ENCODE measurements at regions not wholly inside any gene's neighbourhood (a gene's known extent, or its start where the extent isn't known, plus 50 kb on each side); places are given as distances from the start of the nearest gene placed in this dataset.
"Not testable (repeated sequence)": the region's sequence is repeated elsewhere in the genome, so short reads cannot be mapped to it uniquely, and the experiment has no call there.

DNA sequence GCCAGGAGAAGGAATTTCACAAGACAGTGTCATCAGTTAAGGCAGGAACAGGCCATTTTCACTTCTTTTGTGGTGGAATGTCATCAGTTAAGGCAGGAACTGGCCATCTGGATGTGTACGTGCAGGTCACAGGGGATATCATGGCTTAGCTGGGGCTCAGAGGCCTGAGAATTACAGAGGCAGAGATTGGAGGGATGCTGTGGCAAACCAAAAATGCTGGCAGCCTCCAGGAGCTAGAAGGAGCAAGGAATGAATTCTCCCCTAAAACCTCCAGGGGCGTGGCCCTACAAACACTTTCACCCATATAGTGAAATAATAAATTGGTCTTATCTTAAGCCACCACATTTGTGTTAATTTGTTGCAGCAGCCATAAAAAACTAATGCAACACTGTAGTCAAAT lies 557.0 kb downstream of the ZNF385D start:
- not testable (repeated sequence) for TF ChIP-seq ZNF396 (CRISPR knock-in tag; IDR thresholded peaks at IDR 0.05; ENCODE audit: borderline replicate concordance); CTCF (IDR thresholded peaks at IDR 0.05); NFYB (CRISPR knock-in tag; conservative IDR thresholded peaks at IDR 0.05; ENCODE audit: low read depth); ZNF138 (CRISPR knock-in tag; conservative IDR thresholded peaks at IDR 0.05); ESRRA (CRISPR knock-in tag; IDR thresholded peaks at IDR 0.05; ENCODE audit: borderline replicate concordance)
- TF ChIP-seq, protein P1, sequence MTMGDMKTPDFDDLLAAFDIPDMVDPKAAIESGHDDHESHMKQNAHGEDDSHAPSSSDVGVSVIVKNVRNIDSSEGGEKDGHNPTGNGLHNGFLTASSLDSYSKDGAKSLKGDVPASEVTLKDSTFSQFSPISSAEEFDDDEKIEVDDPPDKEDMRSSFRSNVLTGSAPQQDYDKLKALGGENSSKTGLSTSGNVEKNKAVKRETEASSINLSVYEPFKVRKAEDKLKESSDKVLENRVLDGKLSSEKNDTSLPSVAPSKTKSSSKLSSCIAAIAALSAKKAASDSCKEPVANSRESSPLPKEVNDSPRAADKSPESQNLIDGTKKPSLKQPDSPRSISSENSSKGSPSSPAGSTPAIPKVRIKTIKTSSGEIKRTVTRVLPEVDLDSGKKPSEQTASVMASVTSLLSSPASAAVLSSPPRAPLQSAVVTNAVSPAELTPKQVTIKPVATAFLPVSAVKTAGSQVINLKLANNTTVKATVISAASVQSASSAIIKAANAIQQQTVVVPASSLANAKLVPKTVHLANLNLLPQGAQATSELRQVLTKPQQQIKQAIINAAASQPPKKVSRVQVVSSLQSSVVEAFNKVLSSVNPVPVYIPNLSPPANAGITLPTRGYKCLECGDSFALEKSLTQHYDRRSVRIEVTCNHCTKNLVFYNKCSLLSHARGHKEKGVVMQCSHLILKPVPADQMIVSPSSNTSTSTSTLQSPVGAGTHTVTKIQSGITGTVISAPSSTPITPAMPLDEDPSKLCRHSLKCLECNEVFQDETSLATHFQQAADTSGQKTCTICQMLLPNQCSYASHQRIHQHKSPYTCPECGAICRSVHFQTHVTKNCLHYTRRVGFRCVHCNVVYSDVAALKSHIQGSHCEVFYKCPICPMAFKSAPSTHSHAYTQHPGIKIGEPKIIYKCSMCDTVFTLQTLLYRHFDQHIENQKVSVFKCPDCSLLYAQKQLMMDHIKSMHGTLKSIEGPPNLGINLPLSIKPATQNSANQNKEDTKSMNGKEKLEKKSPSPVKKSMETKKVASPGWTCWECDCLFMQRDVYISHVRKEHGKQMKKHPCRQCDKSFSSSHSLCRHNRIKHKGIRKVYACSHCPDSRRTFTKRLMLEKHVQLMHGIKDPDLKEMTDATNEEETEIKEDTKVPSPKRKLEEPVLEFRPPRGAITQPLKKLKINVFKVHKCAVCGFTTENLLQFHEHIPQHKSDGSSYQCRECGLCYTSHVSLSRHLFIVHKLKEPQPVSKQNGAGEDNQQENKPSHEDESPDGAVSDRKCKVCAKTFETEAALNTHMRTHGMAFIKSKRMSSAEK (CRISPR knock-in tag; IDR thresholded peaks at IDR 0.05; ENCODE audit: borderline replicate concordance), result not testable (repeated sequence)
